ENCODE measurements at regions not wholly inside any gene's neighbourhood (a gene's known extent, or its start where the extent isn't known, plus 50 kb on each side); places are given as distances from the start of the nearest gene placed in this dataset.

DNA sequence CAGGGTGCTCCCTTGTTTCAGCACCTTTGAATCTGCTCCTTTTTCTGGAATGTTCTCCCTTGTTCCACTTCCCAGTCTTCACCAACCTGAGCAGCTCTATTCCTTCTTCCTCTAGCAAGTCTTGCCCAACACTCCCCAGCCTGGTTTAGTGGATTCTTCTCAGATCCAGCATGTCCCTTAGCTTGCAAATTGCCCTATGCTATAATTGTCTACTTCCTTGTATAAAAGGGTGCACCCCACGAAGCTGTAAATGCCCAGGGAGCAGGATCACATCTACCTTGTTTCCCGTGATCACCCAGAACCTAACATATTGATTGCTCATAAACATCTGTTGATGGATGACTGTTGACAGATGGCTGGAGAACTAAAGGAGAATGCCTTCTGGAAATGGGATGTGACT, 93.2 kb upstream of the C1QTNF9B start:
- TF ChIP-seq, protein P1, sequence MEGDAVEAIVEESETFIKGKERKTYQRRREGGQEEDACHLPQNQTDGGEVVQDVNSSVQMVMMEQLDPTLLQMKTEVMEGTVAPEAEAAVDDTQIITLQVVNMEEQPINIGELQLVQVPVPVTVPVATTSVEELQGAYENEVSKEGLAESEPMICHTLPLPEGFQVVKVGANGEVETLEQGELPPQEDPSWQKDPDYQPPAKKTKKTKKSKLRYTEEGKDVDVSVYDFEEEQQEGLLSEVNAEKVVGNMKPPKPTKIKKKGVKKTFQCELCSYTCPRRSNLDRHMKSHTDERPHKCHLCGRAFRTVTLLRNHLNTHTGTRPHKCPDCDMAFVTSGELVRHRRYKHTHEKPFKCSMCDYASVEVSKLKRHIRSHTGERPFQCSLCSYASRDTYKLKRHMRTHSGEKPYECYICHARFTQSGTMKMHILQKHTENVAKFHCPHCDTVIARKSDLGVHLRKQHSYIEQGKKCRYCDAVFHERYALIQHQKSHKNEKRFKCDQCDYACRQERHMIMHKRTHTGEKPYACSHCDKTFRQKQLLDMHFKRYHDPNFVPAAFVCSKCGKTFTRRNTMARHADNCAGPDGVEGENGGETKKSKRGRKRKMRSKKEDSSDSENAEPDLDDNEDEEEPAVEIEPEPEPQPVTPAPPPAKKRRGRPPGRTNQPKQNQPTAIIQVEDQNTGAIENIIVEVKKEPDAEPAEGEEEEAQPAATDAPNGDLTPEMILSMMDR (IDR thresholded peaks at IDR 0.05): no peak
- no peak for TF ChIP-seq POLR2A (IDR thresholded peaks at IDR 0.05)
